Body of pancreas (tissue), 4 donors: ENCODE measurements at regions not wholly inside any gene's neighbourhood (a gene's known extent, or its start where the extent isn't known, plus 50 kb on each side); places are given as distances from the start of the nearest gene placed in this dataset.

Experiments used
- CTCF ChIP-seq, 7 experiments: fragments of 450-650 bp in 4 of 7; fragments of 200-600 bp in 3 of 7; sonication (generic) in 3 of 7; IDR thresholded peaks; one replicate each; pipeline ENCODE4 v1.5.1; 2016 to 2019; ENCODE audit warnings: antibody characterized with exemption in 7 of 7
- POLR2A ChIP-seq, 3 donors: fragments of 450-650 bp; IDR thresholded peaks; one replicate each; pipeline ENCODE4 v1.6.1; 2016; ENCODE audit warnings: antibody characterized with exemption in 3 of 3, mild to moderate bottlenecking in 2 of 3

- TF ChIP-seq CTCF (IDR thresholded peaks at IDR 0.05) (no peak), POLR2A (IDR thresholded peaks at IDR 0.05) (no peak)
These were observed 278.6 kb downstream of the ZNF621 start for GRCh38 chr3:40803311-40803710.
